Muscle of back (tissue), 3 donors: ENCODE measurements at regions not wholly inside any gene's neighbourhood (a gene's known extent, or its start where the extent isn't known, plus 50 kb on each side); places are given as distances from the start of the nearest gene placed in this dataset.
"Not testable (repeated sequence)": the region's sequence is repeated elsewhere in the genome, so short reads cannot be mapped to it uniquely, and the experiment has no call there.

Source experiments
- DNase-seq, 3 donors: peaks; one replicate each; pipeline versions ENCODE4 v3.0.0 to v3.0.0-alpha.2; 2013

GRCh38 chr14:37890095-37890494, 294.7 kb downstream of the TTC6 start:
- no peak for DNase-seq

- not testable (repeated sequence) for DNase-seq
These were observed 296.1 kb downstream of the TTC6 start for GRCh38 chr14:37891500-37891899.

GRCh38 chr14:37894463-37894862, 299.0 kb downstream of the TTC6 start:
- no peak for DNase-seq

- DNase-seq: no peak
These were observed 303.9 kb downstream of the TTC6 start for GRCh38 chr14:37899365-37899764.

- DNase-seq: no peak
These were observed 305.1 kb downstream of the TTC6 start for GRCh38 chr14:37900561-37900960.

- peak; percentile 61 to 88 (median 78) for DNase-seq
These were observed 305.7 kb upstream of the SSTR1 start for GRCh38 chr14:37901978-37902377.

GRCh38 chr14:37903343-37904191, 304.1 kb upstream of the SSTR1 start:
- DNase-seq: peak in 2 of 3 donors; percentile 47 to 68

- DNase-seq: no peak
These were observed 283.1 kb upstream of the SSTR1 start for GRCh38 chr14:37924622-37925021.

GRCh38 chr14:37932008-37932407, 275.7 kb upstream of the SSTR1 start:
- peak in 1 of 3 donors; percentile 1 for DNase-seq

GRCh38 chr14:37932481-37932880, 275.2 kb upstream of the SSTR1 start:
- peak in 2 of 3 donors; percentile 0 to 4 for DNase-seq

- DNase-seq: no peak
These were observed 270.7 kb upstream of the SSTR1 start for GRCh38 chr14:37936971-37937370.

GRCh38 chr14:37939442-37940028, 268.2 kb upstream of the SSTR1 start:
- no peak for DNase-seq

GRCh38 chr14:37945959-37946358, 261.7 kb upstream of the SSTR1 start:
- no peak for DNase-seq

GRCh38 chr14:37946819-37947218, 260.9 kb upstream of the SSTR1 start:
- no peak for DNase-seq

GRCh38 chr14:37948266-37948665, 259.4 kb upstream of the SSTR1 start:
- no peak for DNase-seq

- no peak for DNase-seq
These were observed 239.0 kb upstream of the SSTR1 start for GRCh38 chr14:37968664-37969240.

GRCh38 chr14:37969511-37969979, 238.2 kb upstream of the SSTR1 start:
- DNase-seq: no peak

GRCh38 chr14:37970696-37971095, 237.0 kb upstream of the SSTR1 start:
- DNase-seq: no peak

GRCh38 chr14:37972941-37973887, 234.5 kb upstream of the SSTR1 start:
- no peak for DNase-seq

GRCh38 chr14:37974421-37974820, 233.3 kb upstream of the SSTR1 start:
- DNase-seq: no peak

- no peak for DNase-seq
These were observed 230.2 kb upstream of the SSTR1 start for GRCh38 chr14:37977481-37977880.
